Peyer's patch (tissue), 4 donors: ENCODE measurements at regions not wholly inside any gene's neighbourhood (a gene's known extent, or its start where the extent isn't known, plus 50 kb on each side); places are given as distances from the start of the nearest gene placed in this dataset.

Experiments
- CTCF ChIP-seq, 6 experiments: fragments of 450-650 bp in 4 of 6; fragments of 200-600 bp in 2 of 6; sonication (generic) in 1 of 6; IDR thresholded peaks; one replicate each; pipeline ENCODE4 v1.5.1; 2017 to 2019; ENCODE audit warnings: antibody characterized with exemption in 6 of 6, mild to moderate bottlenecking in 3 of 6, moderate library complexity in 1 of 6
- POLR2A ChIP-seq, 2 donors: fragments of 450-650 bp; IDR thresholded peaks; one replicate each; pipeline ENCODE4 v1.5.1; 2017; ENCODE audit warnings: antibody characterized with exemption in 2 of 2, mild to moderate bottlenecking in 2 of 2, moderate library complexity in 2 of 2

DNA sequence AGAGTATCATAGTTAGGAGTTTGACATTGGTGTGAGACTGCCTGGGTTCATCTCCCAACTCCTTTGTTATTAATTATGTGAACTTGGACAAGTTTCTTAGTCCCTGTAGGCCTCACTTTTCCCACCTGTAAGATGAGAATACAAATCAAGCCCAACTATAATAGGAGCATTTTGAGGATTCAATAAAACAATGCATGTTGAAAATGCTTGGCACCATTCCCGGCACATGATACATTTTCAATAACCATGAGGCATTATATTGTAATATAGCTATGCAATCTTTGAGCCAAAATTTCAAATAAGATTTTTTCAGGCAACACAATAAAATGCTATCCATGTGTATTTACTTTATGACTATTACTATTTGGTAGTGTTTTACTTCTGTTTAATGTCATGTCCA, 229.0 kb upstream of the SP4 start:
- TF ChIP-seq CTCF (IDR thresholded peaks at IDR 0.05) (no peak), POLR2A (IDR thresholded peaks at IDR 0.05) (no peak)
